ENCODE measurements at regions not wholly inside any gene's neighbourhood (a gene's known extent, or its start where the extent isn't known, plus 50 kb on each side); places are given as distances from the start of the nearest gene placed in this dataset.

DNA sequence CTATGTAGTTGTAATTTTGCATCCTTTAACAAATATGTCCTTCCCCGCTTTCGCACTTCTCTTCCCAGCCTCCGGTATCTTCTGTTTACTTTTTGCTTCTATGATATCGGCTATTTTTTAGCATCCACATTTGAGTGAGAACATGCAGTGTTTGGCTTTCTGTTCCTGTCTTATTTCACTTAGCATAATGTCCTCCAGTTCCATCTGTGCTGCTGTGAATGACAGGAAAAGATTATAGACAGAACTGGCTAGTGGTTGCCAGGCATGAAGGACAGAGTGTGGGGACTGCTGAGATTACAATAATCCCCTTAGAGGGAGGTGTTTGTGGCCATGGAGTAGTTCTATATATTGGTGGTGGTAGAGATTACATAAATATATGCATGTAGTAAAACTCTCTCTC, 588.6 kb downstream of the NLGN4X start:
- no peaks in the 10 kb centered on the region for H3K36me3 Mint-ChIP-seq (ENCODE audit: low read depth)
- no peak overlapping the region for H3K27ac Mint-ChIP-seq (ENCODE audit: unreplicated experiment)
- no peaks in the 10 kb centered on the region for H3K4me1 Mint-ChIP-seq (ENCODE audit: low read depth)
- H3K27me3 Mint-ChIP-seq (ENCODE audit: low read depth): no peaks in the 10 kb centered on the region
- TF ChIP-seq, protein P1, sequence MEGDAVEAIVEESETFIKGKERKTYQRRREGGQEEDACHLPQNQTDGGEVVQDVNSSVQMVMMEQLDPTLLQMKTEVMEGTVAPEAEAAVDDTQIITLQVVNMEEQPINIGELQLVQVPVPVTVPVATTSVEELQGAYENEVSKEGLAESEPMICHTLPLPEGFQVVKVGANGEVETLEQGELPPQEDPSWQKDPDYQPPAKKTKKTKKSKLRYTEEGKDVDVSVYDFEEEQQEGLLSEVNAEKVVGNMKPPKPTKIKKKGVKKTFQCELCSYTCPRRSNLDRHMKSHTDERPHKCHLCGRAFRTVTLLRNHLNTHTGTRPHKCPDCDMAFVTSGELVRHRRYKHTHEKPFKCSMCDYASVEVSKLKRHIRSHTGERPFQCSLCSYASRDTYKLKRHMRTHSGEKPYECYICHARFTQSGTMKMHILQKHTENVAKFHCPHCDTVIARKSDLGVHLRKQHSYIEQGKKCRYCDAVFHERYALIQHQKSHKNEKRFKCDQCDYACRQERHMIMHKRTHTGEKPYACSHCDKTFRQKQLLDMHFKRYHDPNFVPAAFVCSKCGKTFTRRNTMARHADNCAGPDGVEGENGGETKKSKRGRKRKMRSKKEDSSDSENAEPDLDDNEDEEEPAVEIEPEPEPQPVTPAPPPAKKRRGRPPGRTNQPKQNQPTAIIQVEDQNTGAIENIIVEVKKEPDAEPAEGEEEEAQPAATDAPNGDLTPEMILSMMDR (IDR thresholded peaks at IDR 0.05): no peak
- no peak for DNase-seq (ENCODE audit: low spot score)
- no peak overlapping the region for H3K4me3 Mint-ChIP-seq (ENCODE audit: unreplicated experiment)
- peaks cover 11% of the 10 kb centered on the region for H3K9me3 Mint-ChIP-seq (ENCODE audit: low read depth)

DNA sequence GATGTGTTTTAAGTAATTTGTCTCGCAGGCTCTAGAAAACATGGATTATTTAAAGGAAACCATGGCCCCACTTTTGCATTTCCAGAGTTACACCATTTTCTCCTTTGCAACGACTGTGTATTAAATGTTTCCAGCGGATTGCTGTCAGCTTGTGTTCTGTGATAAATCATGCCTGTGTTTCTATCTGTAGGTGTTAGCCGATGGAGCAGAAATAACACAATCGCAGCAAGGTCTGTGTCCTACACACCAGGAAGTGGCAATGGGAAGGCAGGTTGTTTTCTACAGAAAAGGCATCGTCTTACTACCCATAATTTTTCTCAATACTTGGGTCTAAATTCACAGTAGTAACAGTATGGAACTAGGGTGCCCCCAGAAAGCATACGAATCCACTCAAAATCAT, 590.1 kb downstream of the NLGN4X start:
- Mint-ChIP-seq H3K27me3 (ENCODE audit: low read depth) (no peaks in the 10 kb centered on the region), H3K4me1 (ENCODE audit: low read depth) (no peaks in the 10 kb centered on the region), H3K9me3 (ENCODE audit: low read depth) (peaks cover 5% of the 10 kb centered on the region), H3K27ac (ENCODE audit: unreplicated experiment) (no peak overlapping the region), H3K4me3 (ENCODE audit: unreplicated experiment) (no peak overlapping the region), H3K36me3 (ENCODE audit: low read depth) (no peaks in the 10 kb centered on the region)
- no peak for DNase-seq (ENCODE audit: low spot score)
- TF ChIP-seq, protein P1 (IDR thresholded peaks at IDR 0.05): no peak

DNA sequence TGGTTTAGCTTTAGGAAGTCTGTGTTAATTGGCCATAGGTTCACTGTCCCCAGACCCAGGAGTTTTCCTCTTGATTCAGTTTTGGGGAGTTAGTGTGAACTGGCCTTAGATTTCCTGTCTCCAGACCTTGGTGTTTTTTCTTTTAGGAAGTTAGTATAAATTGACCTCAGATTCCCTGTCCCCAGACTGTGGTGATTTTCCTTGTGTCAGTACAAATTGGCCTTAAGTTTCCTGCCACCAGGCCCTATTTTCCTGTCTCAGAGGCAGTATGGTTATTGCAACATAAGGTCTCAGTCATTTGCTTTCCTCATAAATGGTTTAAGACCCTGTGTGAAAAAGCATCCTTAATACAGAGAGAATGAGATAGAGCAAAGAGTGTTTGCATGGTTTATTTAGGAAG, 595.8 kb downstream of the NLGN4X start:
- H3K9me3 Mint-ChIP-seq (ENCODE audit: low read depth): peaks cover 13% of the 10 kb centered on the region
- H3K4me3 Mint-ChIP-seq (ENCODE audit: unreplicated experiment): no peak overlapping the region

DNA sequence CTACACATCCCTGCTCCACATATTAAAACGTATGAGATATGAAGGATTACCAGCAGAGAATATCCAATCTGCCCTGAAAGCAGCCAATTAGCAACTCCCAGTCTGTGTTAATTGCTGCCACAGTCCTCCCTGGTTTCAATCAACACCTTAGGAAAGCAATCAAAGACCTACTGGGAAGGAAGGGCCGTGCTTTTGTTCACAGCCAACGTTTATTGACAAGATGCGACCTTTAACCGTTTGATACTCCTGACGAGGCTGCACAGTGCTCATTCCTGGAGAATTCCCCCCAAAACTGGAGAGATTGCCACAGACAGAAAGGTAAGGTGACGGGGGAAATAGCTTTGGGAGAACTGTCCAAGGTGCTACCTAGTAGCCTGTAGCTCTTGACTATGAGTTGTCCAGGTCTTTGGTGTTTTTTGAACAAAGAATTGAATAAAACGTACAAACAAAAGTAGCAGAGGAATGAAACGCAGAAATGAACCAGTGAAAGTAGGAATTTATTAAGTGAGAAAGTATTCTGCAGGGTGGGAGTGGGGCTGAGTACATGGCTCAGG, 596.5 kb downstream of the NLGN4X start:
- no peak overlapping the region for H3K4me3 Mint-ChIP-seq (ENCODE audit: unreplicated experiment)
- H3K4me1 Mint-ChIP-seq (ENCODE audit: low read depth): no peaks in the 10 kb centered on the region
- TF ChIP-seq, protein P1 (IDR thresholded peaks at IDR 0.05): no peak

More for the DNA sequence above, 595.8 kb downstream of the NLGN4X start:
- Mint-ChIP-seq H3K4me1 (ENCODE audit: low read depth) (no peaks in the 10 kb centered on the region), H3K27ac (ENCODE audit: unreplicated experiment) (no peak overlapping the region), H3K27me3 (ENCODE audit: low read depth) (no peaks in the 10 kb centered on the region), H3K36me3 (ENCODE audit: low read depth) (no peaks in the 10 kb centered on the region)
- no peak for DNase-seq (ENCODE audit: low spot score)
- TF ChIP-seq, protein P1 (IDR thresholded peaks at IDR 0.05): no peak

DNA sequence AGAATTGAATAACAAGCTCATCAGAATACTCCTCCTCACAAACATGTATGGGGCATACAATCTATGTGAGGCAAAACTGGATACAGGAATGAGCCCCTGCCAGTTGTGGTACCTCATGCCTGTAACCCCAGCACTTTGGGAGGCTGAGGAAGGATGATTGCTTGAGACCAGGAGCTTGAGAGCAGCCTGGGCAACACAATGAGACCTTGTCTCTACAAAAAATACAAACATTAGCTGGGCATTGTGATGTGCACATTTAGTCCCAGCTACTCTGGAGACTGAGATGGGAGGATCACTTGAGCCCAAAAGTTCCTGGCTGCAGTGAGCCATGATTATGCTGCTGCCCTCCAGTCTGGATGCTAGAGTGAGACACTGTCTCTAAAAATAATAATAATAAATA, 611.0 kb downstream of the NLGN4X start:
- Mint-ChIP-seq H3K9me3 (ENCODE audit: low read depth) (peaks cover 25% of the 10 kb centered on the region), H3K4me1 (ENCODE audit: low read depth) (no peaks in the 10 kb centered on the region), H3K36me3 (ENCODE audit: low read depth) (no peaks in the 10 kb centered on the region), H3K27me3 (ENCODE audit: low read depth) (no peaks in the 10 kb centered on the region), H3K27ac (ENCODE audit: unreplicated experiment) (no peak overlapping the region), H3K4me3 (ENCODE audit: unreplicated experiment) (no peak overlapping the region)
- TF ChIP-seq, protein P1 (IDR thresholded peaks at IDR 0.05): no peak
- DNase-seq (ENCODE audit: low spot score): no peak

More for the DNA sequence above, 596.5 kb downstream of the NLGN4X start:
- no peaks in the 10 kb centered on the region for H3K36me3 Mint-ChIP-seq (ENCODE audit: low read depth)
- DNase-seq (ENCODE audit: low spot score): no peak
- H3K27ac Mint-ChIP-seq (ENCODE audit: unreplicated experiment): no peak overlapping the region
- H3K9me3 Mint-ChIP-seq (ENCODE audit: low read depth): peaks cover 16% of the 10 kb centered on the region
- H3K27me3 Mint-ChIP-seq (ENCODE audit: low read depth): no peaks in the 10 kb centered on the region
